ENCODE measurements at regions not wholly inside any gene's neighbourhood (a gene's known extent, or its start where the extent isn't known, plus 50 kb on each side); places are given as distances from the start of the nearest gene placed in this dataset.

- TF ChIP-seq CREB1 (IDR thresholded peaks at IDR 0.05; ENCODE audit: low read depth) = no peak
- no peak for TF ChIP-seq EGR1 (IDR thresholded peaks at IDR 0.05)
- no peak for TF ChIP-seq TAF1 (IDR thresholded peaks at IDR 0.05; ENCODE audit: low read depth)
- TF ChIP-seq, protein P1, sequence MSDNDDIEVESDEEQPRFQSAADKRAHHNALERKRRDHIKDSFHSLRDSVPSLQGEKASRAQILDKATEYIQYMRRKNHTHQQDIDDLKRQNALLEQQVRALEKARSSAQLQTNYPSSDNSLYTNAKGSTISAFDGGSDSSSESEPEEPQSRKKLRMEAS (IDR thresholded peaks at IDR 0.05) = no peak
- TF ChIP-seq EP300 (IDR thresholded peaks at IDR 0.05; ENCODE audit: borderline replicate concordance) = no peak
- TF ChIP-seq TCF12 (IDR thresholded peaks at IDR 0.05; ENCODE audit: low read depth) = no peak
- no peak for TF ChIP-seq REST (IDR thresholded peaks at IDR 0.05; ENCODE audit: low read depth)
Observed at GRCh38 chr21:28548291-28548690, 444.4 kb downstream of the LTN1 start.

- TF ChIP-seq TAF1 (IDR thresholded peaks at IDR 0.05; ENCODE audit: low read depth) = no peak
- TF ChIP-seq, protein P1 (IDR thresholded peaks at IDR 0.05) = no peak
- TF ChIP-seq ZBTB7A (IDR thresholded peaks at IDR 0.05; ENCODE audit: low read depth) = no peak
- TF ChIP-seq REST (IDR thresholded peaks at IDR 0.05; ENCODE audit: low read depth) = no peak
- TF ChIP-seq EGR1 (IDR thresholded peaks at IDR 0.05) = no peak
- TF ChIP-seq EP300 (IDR thresholded peaks at IDR 0.05; ENCODE audit: borderline replicate concordance) = no peak
- TF ChIP-seq RAD21 (IDR thresholded peaks at IDR 0.05; ENCODE audit: low read depth) = no peak
- no peak for TF ChIP-seq CEBPB (IDR thresholded peaks at IDR 0.05)
- TF ChIP-seq YY1 (IDR thresholded peaks at IDR 0.05; ENCODE audit: low read depth) = no peak
- no peak for TF ChIP-seq TEAD4 (IDR thresholded peaks at IDR 0.05)
- TF ChIP-seq, protein P2, sequence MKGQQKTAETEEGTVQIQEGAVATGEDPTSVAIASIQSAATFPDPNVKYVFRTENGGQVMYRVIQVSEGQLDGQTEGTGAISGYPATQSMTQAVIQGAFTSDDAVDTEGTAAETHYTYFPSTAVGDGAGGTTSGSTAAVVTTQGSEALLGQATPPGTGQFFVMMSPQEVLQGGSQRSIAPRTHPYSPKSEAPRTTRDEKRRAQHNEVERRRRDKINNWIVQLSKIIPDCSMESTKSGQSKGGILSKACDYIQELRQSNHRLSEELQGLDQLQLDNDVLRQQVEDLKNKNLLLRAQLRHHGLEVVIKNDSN (IDR thresholded peaks at IDR 0.05) = no peak
- no peak for TF ChIP-seq FOXM1 (IDR thresholded peaks at IDR 0.05; ENCODE audit: borderline replicate concordance, low read depth)
- TF ChIP-seq TCF12 (IDR thresholded peaks at IDR 0.05; ENCODE audit: low read depth) = no peak
- no peak for TF ChIP-seq CREB1 (IDR thresholded peaks at IDR 0.05; ENCODE audit: low read depth)
- no peak for TF ChIP-seq NFIC (IDR thresholded peaks at IDR 0.05)
Observed at GRCh38 chr21:28547766-28548165, 444.9 kb downstream of the LTN1 start.

DNA sequence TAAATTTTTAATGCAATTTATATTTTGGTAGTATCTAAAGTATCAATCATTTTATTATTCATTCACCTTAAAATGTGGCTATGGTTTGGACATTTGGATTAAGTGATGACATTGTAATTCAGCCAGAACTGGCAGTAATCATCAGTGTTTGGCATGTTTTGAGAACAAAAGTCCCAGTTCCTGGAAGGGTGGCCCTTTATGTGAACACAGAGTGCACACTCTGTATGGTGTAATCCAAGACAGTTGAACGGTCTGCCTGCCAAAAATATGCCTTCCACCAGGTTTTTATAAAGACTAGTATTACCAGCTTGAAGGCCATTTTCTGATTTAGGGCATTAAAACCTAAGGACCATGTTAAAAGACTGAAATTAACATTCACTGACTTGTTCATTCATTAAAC, 448.7 kb downstream of the LTN1 start:
- TF ChIP-seq CEBPB (IDR thresholded peaks at IDR 0.05) (no peak), NFIC (IDR thresholded peaks at IDR 0.05) (no peak), FOXM1 (IDR thresholded peaks at IDR 0.05; ENCODE audit: borderline replicate concordance, low read depth) (no peak), TCF12 (IDR thresholded peaks at IDR 0.05; ENCODE audit: low read depth) (no peak), YY1 (IDR thresholded peaks at IDR 0.05; ENCODE audit: low read depth) (no peak), ZBTB7A (IDR thresholded peaks at IDR 0.05; ENCODE audit: low read depth) (no peak), RAD21 (IDR thresholded peaks at IDR 0.05; ENCODE audit: low read depth) (no peak), CREB1 (IDR thresholded peaks at IDR 0.05; ENCODE audit: low read depth) (no peak)
- TF ChIP-seq, protein P1 (IDR thresholded peaks at IDR 0.05) = no peak

GRCh38 chr21:28541371-28542112, 451.1 kb downstream of the LTN1 start:
- TF ChIP-seq NFIC (IDR thresholded peaks at IDR 0.05) (no peak), CREB1 (IDR thresholded peaks at IDR 0.05; ENCODE audit: low read depth) (no peak), EP300 (IDR thresholded peaks at IDR 0.05; ENCODE audit: borderline replicate concordance) (no peak), FOXM1 (IDR thresholded peaks at IDR 0.05; ENCODE audit: borderline replicate concordance, low read depth) (no peak), TCF12 (IDR thresholded peaks at IDR 0.05; ENCODE audit: low read depth) (no peak), EGR1 (IDR thresholded peaks at IDR 0.05) (no peak), TEAD4 (IDR thresholded peaks at IDR 0.05) (no peak)
- TF ChIP-seq, protein P1 (IDR thresholded peaks at IDR 0.05) = no peak

- TF ChIP-seq EP300 (IDR thresholded peaks at IDR 0.05; ENCODE audit: borderline replicate concordance) (no peak), ZBTB7A (IDR thresholded peaks at IDR 0.05; ENCODE audit: low read depth) (no peak), NFIC (IDR thresholded peaks at IDR 0.05) (no peak), TEAD4 (IDR thresholded peaks at IDR 0.05) (no peak), TAF1 (IDR thresholded peaks at IDR 0.05; ENCODE audit: low read depth) (no peak), YY1 (IDR thresholded peaks at IDR 0.05; ENCODE audit: low read depth) (no peak), CREB1 (IDR thresholded peaks at IDR 0.05; ENCODE audit: low read depth) (no peak), REST (IDR thresholded peaks at IDR 0.05; ENCODE audit: low read depth) (no peak), CEBPB (IDR thresholded peaks at IDR 0.05) (no peak), RAD21 (IDR thresholded peaks at IDR 0.05; ENCODE audit: low read depth) (no peak), TCF12 (IDR thresholded peaks at IDR 0.05; ENCODE audit: low read depth) (no peak), EGR1 (IDR thresholded peaks at IDR 0.05) (no peak), FOXM1 (IDR thresholded peaks at IDR 0.05; ENCODE audit: borderline replicate concordance, low read depth) (no peak)
- TF ChIP-seq, protein P1 (IDR thresholded peaks at IDR 0.05) = no peak
- TF ChIP-seq, protein P2 (IDR thresholded peaks at IDR 0.05) = no peak
Observed at GRCh38 chr21:28540514-28540913, 452.2 kb downstream of the LTN1 start.

Data from Ishikawa (cell line).